SU-DHL-6 (cell line): ENCODE measurements at regions not wholly inside any gene's neighbourhood (a gene's known extent, or its start where the extent isn't known, plus 50 kb on each side); places are given as distances from the start of the nearest gene placed in this dataset.

Experiments
- CTCF ChIP-seq: fragments of 200-600 bp; sonication (generic); IDR thresholded peaks from one replicate; pipeline ENCODE4 v1.5.1; 2017; ENCODE audit warnings: antibody characterized with exemption, mild to moderate bottlenecking, low read length, moderate library complexity; ENCODE audit not compliant: insufficient read depth, poor library complexity, severe bottlenecking
- EZH2phosphoT487 ChIP-seq: fragments of 200-600 bp; sonication (generic), shearing (Covaris generic); conservative IDR thresholded peaks from 2 replicates; pipeline ENCODE4 v1.6.1; 2018; ENCODE audit warnings: mild to moderate bottlenecking, antibody characterized with exemption, low read length, moderate library complexity, mixed read lengths

- no peak for TF ChIP-seq CTCF
- no peak for TF ChIP-seq EZH2phosphoT487
Observed at GRCh38 chr16:73973174-73973573, 323.4 kb upstream of the PSMD7 start.
